ENCODE measurements at regions not wholly inside any gene's neighbourhood (a gene's known extent, or its start where the extent isn't known, plus 50 kb on each side); places are given as distances from the start of the nearest gene placed in this dataset.

GRCh38 chr12:13816394-13816793 lies 165.0 kb downstream of the GRIN2B start:
- H4K20me1 ChIP-seq (ENCODE audit: insufficient read depth, low read length) = no peaks in the 10 kb centered on the region
- no peak overlapping the region for H2BK20ac ChIP-seq (ENCODE audit: low read depth, low read length)
- ATAC-seq (ENCODE audit: low read depth) (no peak), DNase-seq (no peak)
- dilution Hi-C loops (cut with HindIII; ENCODE audit: low sequenced_read_pairs, unreplicated experiment) (no loop called here), in situ Hi-C loops (cut with MboI; ENCODE audit: low sequenced_read_pairs) (no loop called here), intact Hi-C loops (cut with micrococcal nuclease) (no loop called here)
- no peak overlapping the region for H3K4me2 ChIP-seq (ENCODE audit: low read depth, low read length)
- no peak overlapping the region for H3K4me3 ChIP-seq (ENCODE audit: insufficient read depth, low read depth, low read length)
- no peak overlapping the region for H3K14ac ChIP-seq (replicated peaks; ENCODE audit: low read depth, low read length)
- no peak overlapping the region for H3K23ac ChIP-seq (ENCODE audit: low read depth, low read length)
- H2BK120ac ChIP-seq (ENCODE audit: low read depth, low read length) = no peak overlapping the region
- WGBS, 2 experiments (ENCODE audit: extremely low coverage in 2 of 2, insufficient read length in 1 of 2) = no CpG with 5 or more reads among the region's 2 CpGs
- H3K9me3 ChIP-seq (ENCODE audit: control insufficient read depth, insufficient read depth, low read length) = no peaks in the 10 kb centered on the region
- H3K56ac ChIP-seq (ENCODE audit: extremely low read depth, insufficient read depth, low read length) = no peak overlapping the region
- TF ChIP-seq MAFK (IDR thresholded peaks at IDR 0.05; ENCODE audit: low read depth, low read length) = no peak
- no peak for TF ChIP-seq POLR2A (IDR thresholded peaks at IDR 0.05; ENCODE audit: low read depth, low read length)
- no peak for TF ChIP-seq RCOR1 (IDR thresholded peaks at IDR 0.05; ENCODE audit: insufficient replicate concordance, low read length)
- no peak for TF ChIP-seq CHD1 (IDR thresholded peaks at IDR 0.05; ENCODE audit: low read depth, low read length)
- no peak for TF ChIP-seq NFE2L2 (IDR thresholded peaks at IDR 0.05; ENCODE audit: low read depth, low read length)
- TF ChIP-seq MXI1 (IDR thresholded peaks at IDR 0.05; ENCODE audit: borderline replicate concordance, low read depth, low read length) = no peak
- no peak for TF ChIP-seq FOS (IDR thresholded peaks at IDR 0.05; ENCODE audit: low read depth, low read length)
- TF ChIP-seq CEBPB (IDR thresholded peaks at IDR 0.05; ENCODE audit: low read depth, low read length) = no peak
- H3K27me3 ChIP-seq (ENCODE audit: control insufficient read depth, insufficient read depth, low read length) = no peaks in the 10 kb centered on the region
- H4K91ac ChIP-seq (ENCODE audit: insufficient read depth, low read depth, low read length) = no peak overlapping the region
- no peak overlapping the region for H3K27ac ChIP-seq (ENCODE audit: insufficient read depth, low read length)
- H3K4me1 ChIP-seq (ENCODE audit: control insufficient read depth, insufficient read depth, low read length) = no peaks in the 10 kb centered on the region
- no peak overlapping the region for H4K5ac ChIP-seq (ENCODE audit: low read depth, low read length)
- H2BK15ac ChIP-seq (ENCODE audit: low read depth, low read length) = no peak overlapping the region
- H3K9me1 ChIP-seq (ENCODE audit: insufficient read depth, low read length) = no peaks in the 10 kb centered on the region
- H3K4ac ChIP-seq (ENCODE audit: low read depth, low read length) = no peak overlapping the region
- H3K79me1 ChIP-seq (ENCODE audit: low read depth in 1 of 2, low read length in 2 of 2) = no peaks in the 10 kb centered on the region
- no peak overlapping the region for H2BK5ac ChIP-seq (ENCODE audit: low read depth, low read length, poor library complexity, severe bottlenecking)
- H3K36me3 ChIP-seq (ENCODE audit: control insufficient read depth, insufficient read depth, low read length) = no peaks in the 10 kb centered on the region
- no TSS peak for BruUV-seq (replicated peaks)
- no peak overlapping the region for H3K9ac ChIP-seq (ENCODE audit: low read depth, low read length)
- H2AK9ac ChIP-seq (replicated peaks; ENCODE audit: low read depth, low read length, poor library complexity) = no peak overlapping the region
- no peak overlapping the region for H2AFZ ChIP-seq (replicated peaks; ENCODE audit: low read length, poor library complexity)
- no peak overlapping the region for H3K18ac ChIP-seq (ENCODE audit: low read depth, low read length)
- ChIA-PET POLR2A (ENCODE audit: unreplicated experiment) (no interaction called here), CTCF (no interaction called here)
- H4K8ac ChIP-seq (ENCODE audit: low read depth in 2 of 2, low read length in 2 of 2) = no peak overlapping the region
- H2AK5ac ChIP-seq (ENCODE audit: low read depth, low read length) = no peak overlapping the region

Data from IMR-90 (cell line).